Thyroid gland (tissue), 4 donors: ENCODE measurements at regions not wholly inside any gene's neighbourhood (a gene's known extent, or its start where the extent isn't known, plus 50 kb on each side); places are given as distances from the start of the nearest gene placed in this dataset.

Experiments used
- CTCF ChIP-seq, 6 experiments: fragments of 200-600 bp in 3 of 6; fragments of 450-650 bp in 3 of 6; sonication (generic) in 3 of 6; IDR thresholded peaks; one replicate each; pipeline ENCODE4 v1.5.1; 2016 to 2019; ENCODE audit warnings: antibody characterized with exemption in 6 of 6, mild to moderate bottlenecking in 2 of 6, inconsistent platforms in 1 of 6, moderate library complexity in 1 of 6
- POLR2A ChIP-seq, 2 donors: fragments of 450-650 bp; IDR thresholded peaks; one replicate each; pipeline ENCODE4 v1.6.1; 2017; ENCODE audit warnings: antibody characterized with exemption in 2 of 2, mild to moderate bottlenecking in 2 of 2, moderate library complexity in 1 of 2

GRCh38 chr5:20610681-20611080 lies 622.7 kb upstream of the CDH18 start:
- TF ChIP-seq POLR2A (IDR thresholded peaks at IDR 0.05) (no peak), CTCF (IDR thresholded peaks at IDR 0.05) (no peak)
